ENCODE measurements at regions not wholly inside any gene's neighbourhood (a gene's known extent, or its start where the extent isn't known, plus 50 kb on each side); places are given as distances from the start of the nearest gene placed in this dataset.

DNA sequence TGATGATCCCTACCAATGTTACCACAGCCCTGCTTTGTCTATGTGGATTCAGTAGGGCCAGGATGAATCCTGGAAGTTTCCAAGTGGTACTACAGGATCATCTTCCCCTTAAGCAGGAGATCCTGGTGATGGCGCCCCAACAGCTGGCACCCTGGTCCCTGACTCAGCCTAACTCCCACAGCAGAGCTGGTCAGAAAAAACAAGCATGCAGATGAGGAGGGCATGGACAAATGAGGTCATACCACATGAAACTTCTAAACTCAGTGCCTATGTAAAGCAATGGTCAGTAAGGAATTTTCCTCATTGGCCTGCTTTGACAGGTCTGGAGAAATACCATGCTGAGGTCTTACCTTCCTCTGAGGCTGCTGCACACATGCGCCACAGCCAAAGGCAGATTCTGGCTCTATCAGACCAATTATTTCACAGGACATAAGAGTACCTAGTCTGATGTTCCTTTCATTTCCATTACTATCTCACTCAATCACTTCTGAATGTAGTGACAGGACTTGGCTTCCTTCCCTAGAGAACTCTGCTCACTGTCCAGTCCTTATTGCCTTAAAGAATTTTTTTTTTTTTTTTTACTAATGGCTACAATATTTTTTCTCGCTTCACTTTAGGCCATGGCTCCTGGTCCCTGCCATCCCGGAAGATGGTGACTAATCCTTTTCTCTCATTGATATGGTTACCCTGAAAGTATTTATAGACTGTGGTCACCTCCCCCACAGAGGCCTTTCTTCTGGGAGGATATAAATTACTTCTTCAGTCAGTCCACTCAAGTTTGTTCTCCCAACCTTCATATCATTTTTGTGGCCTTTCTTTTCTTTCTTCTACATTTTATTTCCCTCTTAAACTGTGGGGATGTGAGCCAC, 525.2 kb upstream of the PSMD7 start:
- DNase-seq (ENCODE audit: extremely low read depth, low read depth): no peak
- no peak overlapping the region for H3K4me3 ChIP-seq (replicated peaks; ENCODE audit: low read depth, low read length)
- TF ChIP-seq, protein P1, sequence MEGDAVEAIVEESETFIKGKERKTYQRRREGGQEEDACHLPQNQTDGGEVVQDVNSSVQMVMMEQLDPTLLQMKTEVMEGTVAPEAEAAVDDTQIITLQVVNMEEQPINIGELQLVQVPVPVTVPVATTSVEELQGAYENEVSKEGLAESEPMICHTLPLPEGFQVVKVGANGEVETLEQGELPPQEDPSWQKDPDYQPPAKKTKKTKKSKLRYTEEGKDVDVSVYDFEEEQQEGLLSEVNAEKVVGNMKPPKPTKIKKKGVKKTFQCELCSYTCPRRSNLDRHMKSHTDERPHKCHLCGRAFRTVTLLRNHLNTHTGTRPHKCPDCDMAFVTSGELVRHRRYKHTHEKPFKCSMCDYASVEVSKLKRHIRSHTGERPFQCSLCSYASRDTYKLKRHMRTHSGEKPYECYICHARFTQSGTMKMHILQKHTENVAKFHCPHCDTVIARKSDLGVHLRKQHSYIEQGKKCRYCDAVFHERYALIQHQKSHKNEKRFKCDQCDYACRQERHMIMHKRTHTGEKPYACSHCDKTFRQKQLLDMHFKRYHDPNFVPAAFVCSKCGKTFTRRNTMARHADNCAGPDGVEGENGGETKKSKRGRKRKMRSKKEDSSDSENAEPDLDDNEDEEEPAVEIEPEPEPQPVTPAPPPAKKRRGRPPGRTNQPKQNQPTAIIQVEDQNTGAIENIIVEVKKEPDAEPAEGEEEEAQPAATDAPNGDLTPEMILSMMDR (IDR thresholded peaks at IDR 0.05; ENCODE audit: low read depth, low read length, missing control alignments): no peak

- no peak overlapping the region for H3K4me3 ChIP-seq (replicated peaks; ENCODE audit: low read depth, low read length)
- no peak for DNase-seq (ENCODE audit: extremely low read depth, low read depth)
- TF ChIP-seq, protein P1 (IDR thresholded peaks at IDR 0.05; ENCODE audit: low read depth, low read length, missing control alignments): no peak
Measured at GRCh38 chr16:73768786-73769203, 527.8 kb upstream of the PSMD7 start.

GRCh38 chr16:73764321-73764720, 532.3 kb upstream of the PSMD7 start:
- no peak for DNase-seq (ENCODE audit: extremely low read depth, low read depth)
- TF ChIP-seq, protein P1 (IDR thresholded peaks at IDR 0.05; ENCODE audit: low read depth, low read length, missing control alignments): no peak
- H3K4me3 ChIP-seq (replicated peaks; ENCODE audit: low read depth, low read length): no peak overlapping the region

- TF ChIP-seq, protein P1 (IDR thresholded peaks at IDR 0.05; ENCODE audit: low read depth, low read length, missing control alignments): no peak
- no peak for DNase-seq (ENCODE audit: extremely low read depth, low read depth)
- no peak overlapping the region for H3K4me3 ChIP-seq (replicated peaks; ENCODE audit: low read depth, low read length)
Measured at GRCh38 chr16:73756289-73757178, 540.1 kb upstream of the PSMD7 start.

GRCh38 chr16:73753931-73754330, 542.7 kb upstream of the PSMD7 start:
- H3K4me3 ChIP-seq (replicated peaks; ENCODE audit: low read depth, low read length): no peak overlapping the region
- TF ChIP-seq, protein P1 (IDR thresholded peaks at IDR 0.05; ENCODE audit: low read depth, low read length, missing control alignments): no peak
- no peak for DNase-seq (ENCODE audit: extremely low read depth, low read depth)

- TF ChIP-seq, protein P1 (IDR thresholded peaks at IDR 0.05; ENCODE audit: low read depth, low read length, missing control alignments): no peak
- no peak overlapping the region for H3K4me3 ChIP-seq (replicated peaks; ENCODE audit: low read depth, low read length)
- no peak for DNase-seq (ENCODE audit: extremely low read depth, low read depth)
Measured at GRCh38 chr16:73750639-73751038, 546.0 kb upstream of the PSMD7 start.

Data from HFF-Myc (cell line).